CD4-positive, alpha-beta T cell (primary cell): ENCODE measurements at regions not wholly inside any gene's neighbourhood (a gene's known extent, or its start where the extent isn't known, plus 50 kb on each side); places are given as distances from the start of the nearest gene placed in this dataset.

Source experiments
- ATAC-seq: fragments of 200-7000 bp; cut with Tn5 transposase; one replicate; pipeline ENCODE4 v1.10.0; 2022; ENCODE audit warnings: mild to moderate bottlenecking; ENCODE audit not compliant: poor library complexity
- CTCF ChIA-PET: fragments of 350-600 bp; sonication (Branson Sonifier 250); formaldehyde crosslinking; loops from one replicate; lab custom pipeline; 2021; ENCODE audit warnings: antibody characterized with exemption, inconsistent platforms; lab: Charles Lee
- POLR2A ChIA-PET: fragments of 350-600 bp; sonication (Branson Sonifier 250); formaldehyde crosslinking; loops from one replicate; lab custom pipeline; 2021; ENCODE audit warnings: antibody characterized with exemption, inconsistent platforms; lab: Charles Lee
- DNase-seq, 14 experiments: peaks; one replicate each; pipeline ENCODE4 v3.0.0-alpha.2; 2013 to 2020; ENCODE audit warnings: mixed read lengths in 2 of 14
- H3K27ac ChIP-seq, 2 donors: one replicate each; pipeline versions ENCODE4 v1.5.1 to v1.7.0; 2013; ENCODE audit warnings: low read length in 2 of 2, low read depth in 1 of 2, mild to moderate bottlenecking in 1 of 2
- H3K27me3 ChIP-seq, 2 experiments: 1 replicate in 1 of 2; 2 replicates in 1 of 2; pipeline versions ENCODE4 v1.6.1 to v1.7.0; 2013; ENCODE audit warnings: low read length in 2 of 2, control low read depth in 1 of 2, mild to moderate bottlenecking in 1 of 2, moderate library complexity in 1 of 2; ENCODE audit not compliant: insufficient read depth in 2 of 2, control insufficient read depth in 1 of 2
- H3K36me3 ChIP-seq: one replicate; pipeline ENCODE4 v1.6.1; 2013; ENCODE audit warnings: low read length, control low read depth; ENCODE audit not compliant: insufficient read depth
- H3K4me1 ChIP-seq: one replicate; pipeline ENCODE4 v1.6.1; 2013; ENCODE audit warnings: low read length, control low read depth; ENCODE audit not compliant: insufficient read depth
- H3K4me3 ChIP-seq: one replicate; pipeline ENCODE4 v1.5.1; 2013; ENCODE audit warnings: mild to moderate bottlenecking, low read length, moderate library complexity
- H3K9me3 ChIP-seq, 2 experiments: 1 replicate in 1 of 2; 2 replicates in 1 of 2; pipeline versions ENCODE4 v1.6.1 to v1.7.0; 2013; ENCODE audit warnings: low read length in 2 of 2, mild to moderate bottlenecking in 2 of 2, control low read depth in 1 of 2, moderate library complexity in 1 of 2; ENCODE audit not compliant: control insufficient read depth in 1 of 2, insufficient read depth in 1 of 2
- H3K27ac Mint-ChIP-seq: one replicate; pipeline ENCODE4 v1.8.0; 2020; ENCODE audit warnings: mixed read lengths
- H3K27me3 Mint-ChIP-seq: one replicate; pipeline ENCODE4 v1.8.0; 2021; ENCODE audit warnings: mixed read lengths
- H3K36me3 Mint-ChIP-seq: one replicate; pipeline ENCODE4 v1.8.0; 2021; ENCODE audit warnings: low read depth, mixed read lengths
- H3K4me1 Mint-ChIP-seq: one replicate; pipeline ENCODE4 v1.8.0; 2021; ENCODE audit warnings: low read depth, mixed read lengths
- H3K4me3 Mint-ChIP-seq: one replicate; pipeline ENCODE4 v1.8.0; 2020; ENCODE audit warnings: mild to moderate bottlenecking, mixed read lengths
- H3K9me3 Mint-ChIP-seq: one replicate; pipeline ENCODE4 v1.8.0; 2020; ENCODE audit warnings: mixed read lengths
- CTCF ChIP-seq: fragments of 200-600 bp; IDR thresholded peaks from one replicate; pipeline ENCODE4 v1.8.0; 2022; ENCODE audit warnings: antibody characterized with exemption, mild to moderate bottlenecking
- intact Hi-C, 2 experiments: fragments of 100-400 bp; cut with DNase I in 1 of 2; cut with micrococcal nuclease in 1 of 2; formaldehyde crosslinking; loops; one replicate each; pipeline versions ENCODE4 v1.15.1 to v1.9.0; 2023 to 2025; cut with DNase I, micrococcal nuclease

GRCh38 chr9:30964332-30964731 is 1420.1 kb upstream of the ACO1 start:
- CTCF ChIA-PET: no interaction called here

GRCh38 chr9:30967476-30967875 is 1417.0 kb upstream of the ACO1 start:
- TF ChIP-seq CTCF: no peak
- intact Hi-C loops: no loop called here
- Mint-ChIP-seq H3K4me3 (no peak overlapping the region), H3K27ac (no peak overlapping the region), H3K9me3 (peaks cover 3% of the 10 kb centered on the region), H3K27me3 (no peaks in the 10 kb centered on the region), H3K36me3 (no peaks in the 10 kb centered on the region), H3K4me1 (no peaks in the 10 kb centered on the region)
- DNase-seq: no peak
- no peaks in the 10 kb centered on the region for H3K9me3 ChIP-seq
- no peak for ATAC-seq
- POLR2A ChIA-PET: no interaction called here
- no peaks in the 10 kb centered on the region for H3K27me3 ChIP-seq
- H3K4me3 ChIP-seq: no peak overlapping the region
- no peaks in the 10 kb centered on the region for H3K4me1 ChIP-seq
- H3K27ac ChIP-seq: no peak overlapping the region
- H3K36me3 ChIP-seq: no peaks in the 10 kb centered on the region
- CTCF ChIA-PET: no interaction called here

More at GRCh38 chr9:30964332-30964731, 1420.1 kb upstream of the ACO1 start:
- Mint-ChIP-seq H3K4me1 (no peaks in the 10 kb centered on the region), H3K27ac (no peak overlapping the region), H3K36me3 (no peaks in the 10 kb centered on the region), H3K27me3 (no peaks in the 10 kb centered on the region), H3K4me3 (no peak overlapping the region), H3K9me3 (peaks cover 3% of the 10 kb centered on the region)
- intact Hi-C loops: no loop called here
- H3K9me3 ChIP-seq: no peaks in the 10 kb centered on the region
- H3K36me3 ChIP-seq: no peaks in the 10 kb centered on the region
- H3K4me1 ChIP-seq: no peaks in the 10 kb centered on the region
- no peak overlapping the region for H3K4me3 ChIP-seq
- ATAC-seq: no peak
- H3K27me3 ChIP-seq: no peaks in the 10 kb centered on the region
- no peak overlapping the region for H3K27ac ChIP-seq
- no peak for DNase-seq
- no peak for TF ChIP-seq CTCF
- POLR2A ChIA-PET: no interaction called here

- Mint-ChIP-seq H3K4me3 (no peak overlapping the region), H3K27ac (no peak overlapping the region), H3K36me3 (no peaks in the 10 kb centered on the region), H3K27me3 (no peaks in the 10 kb centered on the region), H3K4me1 (no peaks in the 10 kb centered on the region), H3K9me3 (no peaks in the 10 kb centered on the region)
- Histone ChIP-seq H3K4me1 (no peaks in the 10 kb centered on the region), H3K36me3 (no peaks in the 10 kb centered on the region), H3K9me3 (no peaks in the 10 kb centered on the region), H3K27ac (no peak overlapping the region), H3K27me3 (no peaks in the 10 kb centered on the region), H3K4me3 (no peak overlapping the region)
- ChIA-PET POLR2A (no interaction called here), CTCF (no interaction called here)
- intact Hi-C loops: no loop called here
- ATAC-seq (no peak), DNase-seq (no peak)
- TF ChIP-seq CTCF: no peak
Measured at GRCh38 chr9:30970186-30970585, 1414.3 kb upstream of the ACO1 start.
